Spinal cord (tissue), 9 donors: ENCODE measurements at regions not wholly inside any gene's neighbourhood (a gene's known extent, or its start where the extent isn't known, plus 50 kb on each side); places are given as distances from the start of the nearest gene placed in this dataset.

Source experiments
- DNase-seq, 6 donors: peaks; one replicate each; pipeline versions ENCODE4 v3.0.0 to v3.0.0-alpha.2; 2013 to 2015; ENCODE audit warnings: low spot score in 6 of 6, low read depth in 4 of 6
- H3K27ac ChIP-seq: one replicate; pipeline ENCODE4 v1.5.1; 2013; ENCODE audit warnings: low read depth, low read length, control low read depth
- H3K27me3 ChIP-seq: one replicate; pipeline ENCODE4 v1.6.1; 2013; ENCODE audit warnings: low read length; ENCODE audit not compliant: control insufficient read depth, insufficient read depth
- H3K36me3 ChIP-seq: one replicate; pipeline ENCODE4 v1.6.1; 2013; ENCODE audit warnings: low read length; ENCODE audit not compliant: control insufficient read depth, insufficient read depth
- H3K4me1 ChIP-seq: one replicate; pipeline ENCODE4 v1.6.1; 2013; ENCODE audit warnings: low read length; ENCODE audit not compliant: control insufficient read depth, insufficient read depth
- H3K4me3 ChIP-seq: one replicate; pipeline ENCODE4 v1.5.1; 2013; ENCODE audit warnings: low read depth, low read length, control low read depth
- H3K9me3 ChIP-seq: one replicate; pipeline ENCODE4 v1.6.1; 2013; ENCODE audit warnings: low read length; ENCODE audit not compliant: control insufficient read depth, insufficient read depth
- WGBS: methylation state at CpG from one replicate; pipeline ENCODE4 v1.1.5; 2013; ENCODE audit warnings: missing lambda C conversion rate; ENCODE audit not compliant: insufficient coverage; 5-methylcytosine and 5-hydroxymethylcytosine counted together
- donor health status: healthy.

- Histone ChIP-seq H3K9me3 (no peaks in the 10 kb centered on the region), H3K4me1 (peaks cover 14% of the 10 kb centered on the region), H3K27me3 (no peaks in the 10 kb centered on the region), H3K36me3 (no peaks in the 10 kb centered on the region), H3K4me3 (no peak overlapping the region), H3K27ac (peak overlapping the region; percentile 29)
- WGBS: 96% methylated on average over 6 of the region's 9 CpGs
- peak in 1 of 6 donors; percentile 38 for DNase-seq
Measured at GRCh38 chr20:57948180-57948955, 238.6 kb upstream of the PMEPA1 start.

GRCh38 chr20:57947421-57948179 is 237.8 kb upstream of the PMEPA1 start:
- no peaks in the 10 kb centered on the region for H3K9me3 ChIP-seq
- H3K27me3 ChIP-seq: no peaks in the 10 kb centered on the region
- WGBS: 67% methylated on average over 10 of the region's 16 CpGs
- peak in 2 of 6 donors; percentile 55 to 82 for DNase-seq
- H3K4me1 ChIP-seq: peaks cover 14% of the 10 kb centered on the region
- no peaks in the 10 kb centered on the region for H3K36me3 ChIP-seq
- peak overlapping the region; percentile 25 for H3K27ac ChIP-seq
- no peak overlapping the region for H3K4me3 ChIP-seq

- Histone ChIP-seq H3K27me3 (no peaks in the 10 kb centered on the region), H3K4me3 (no peak overlapping the region), H3K27ac (no peak overlapping the region), H3K9me3 (no peaks in the 10 kb centered on the region), H3K36me3 (no peaks in the 10 kb centered on the region), H3K4me1 (peaks cover 19% of the 10 kb centered on the region)
- DNase-seq: no peak
- WGBS: 94% methylated on average over 8 of the region's 8 CpGs
Measured at GRCh38 chr20:57946559-57947315, 236.9 kb upstream of the PMEPA1 start.

- DNase-seq: no peak
- H3K4me3 ChIP-seq: no peak overlapping the region
- H3K4me1 ChIP-seq: peaks cover 17% of the 10 kb centered on the region
- no peaks in the 10 kb centered on the region for H3K27me3 ChIP-seq
- no peaks in the 10 kb centered on the region for H3K9me3 ChIP-seq
- H3K36me3 ChIP-seq: no peaks in the 10 kb centered on the region
- 95% methylated on average over 3 of the region's 6 CpGs for WGBS
- no peak overlapping the region for H3K27ac ChIP-seq
Measured at GRCh38 chr20:57944988-57945387, 235.2 kb upstream of the PMEPA1 start.

- H3K4me3 ChIP-seq: no peak overlapping the region
- no peak for DNase-seq
- no peaks in the 10 kb centered on the region for H3K9me3 ChIP-seq
- no peaks in the 10 kb centered on the region for H3K27me3 ChIP-seq
- H3K27ac ChIP-seq: no peak overlapping the region
- H3K4me1 ChIP-seq: peaks cover 17% of the 10 kb centered on the region
- H3K36me3 ChIP-seq: no peaks in the 10 kb centered on the region
- WGBS: 80% methylated on average over 2 of the region's 7 CpGs
Measured at GRCh38 chr20:57943950-57944349, 234.1 kb upstream of the PMEPA1 start.

- no peaks in the 10 kb centered on the region for H3K9me3 ChIP-seq
- H3K36me3 ChIP-seq: no peaks in the 10 kb centered on the region
- H3K27ac ChIP-seq: no peak overlapping the region
- no peak overlapping the region for H3K4me3 ChIP-seq
- no peaks in the 10 kb centered on the region for H3K27me3 ChIP-seq
- WGBS: 88% methylated on average over 8 of the region's 9 CpGs
- no peak for DNase-seq
- peaks cover 23% of the 10 kb centered on the region for H3K4me1 ChIP-seq
Measured at GRCh38 chr20:57943291-57943690, 233.5 kb upstream of the PMEPA1 start.

- H3K4me1 ChIP-seq: peaks cover 20% of the 10 kb centered on the region
- peak in 2 of 6 donors; percentile 34 to 52 for DNase-seq
- H3K4me3 ChIP-seq: no peak overlapping the region
- H3K9me3 ChIP-seq: no peaks in the 10 kb centered on the region
- H3K27me3 ChIP-seq: no peaks in the 10 kb centered on the region
- H3K27ac ChIP-seq: no peak overlapping the region
- H3K36me3 ChIP-seq: no peaks in the 10 kb centered on the region
- 61% methylated on average over 6 of the region's 16 CpGs for WGBS
Measured at GRCh38 chr20:57941604-57942381, 232.0 kb upstream of the PMEPA1 start.

- no peak overlapping the region for H3K4me3 ChIP-seq
- H3K27me3 ChIP-seq: no peaks in the 10 kb centered on the region
- 71% methylated on average over 10 of the region's 14 CpGs for WGBS
- no peaks in the 10 kb centered on the region for H3K36me3 ChIP-seq
- H3K9me3 ChIP-seq: no peaks in the 10 kb centered on the region
- no peak overlapping the region for H3K27ac ChIP-seq
- H3K4me1 ChIP-seq: peaks cover 20% of the 10 kb centered on the region
- no peak for DNase-seq
Measured at GRCh38 chr20:57940868-57941522, 231.2 kb upstream of the PMEPA1 start.

- Histone ChIP-seq H3K27me3 (no peaks in the 10 kb centered on the region), H3K9me3 (no peaks in the 10 kb centered on the region), H3K27ac (no peak overlapping the region), H3K4me3 (no peak overlapping the region), H3K36me3 (no peaks in the 10 kb centered on the region), H3K4me1 (peaks cover 20% of the 10 kb centered on the region)
- no peak for DNase-seq
- 100% methylated on average over 1 of the region's 4 CpGs for WGBS
Measured at GRCh38 chr20:57940376-57940775, 230.6 kb upstream of the PMEPA1 start.
